Testis (tissue), 2 donors: ENCODE measurements at regions not wholly inside any gene's neighbourhood (a gene's known extent, or its start where the extent isn't known, plus 50 kb on each side); places are given as distances from the start of the nearest gene placed in this dataset.

Source experiments
- CTCF ChIP-seq, 3 experiments: fragments of 450-650 bp in 2 of 3; fragments of 200-600 bp in 1 of 3; sonication (generic) in 1 of 3; IDR thresholded peaks; one replicate each; pipeline ENCODE4 v1.5.1; 2016 to 2019; ENCODE audit warnings: antibody characterized with exemption in 3 of 3, mild to moderate bottlenecking in 2 of 3, moderate library complexity in 1 of 3
- POLR2A ChIP-seq: fragments of 450-650 bp; IDR thresholded peaks from one replicate; pipeline ENCODE4 v1.6.1; 2017; ENCODE audit warnings: antibody characterized with exemption, mild to moderate bottlenecking, moderate library complexity

GRCh38 chr18:11276678-11277077 lies 127.3 kb upstream of the PIEZO2 start:
- TF ChIP-seq POLR2A (no peak), CTCF (IDR thresholded peaks at IDR 0.05) (no peak)
